H1 (cell line): ENCODE measurements at regions not wholly inside any gene's neighbourhood (a gene's known extent, or its start where the extent isn't known, plus 50 kb on each side); places are given as distances from the start of the nearest gene placed in this dataset.

ENCODE experiments used
- CTCF ChIA-PET: fragments of 300-600 bp; sonication (Branson Sonifier 250); formaldehyde crosslinking; loops from one replicate; lab custom pipeline; 2021; ENCODE audit not compliant: partially characterized antibody; lab: Charles Lee
- POLR2A ChIA-PET: fragments of 300-600 bp; sonication (Branson Sonifier 250); formaldehyde crosslinking; loops from one replicate; lab custom pipeline; 2021; ENCODE audit warnings: inconsistent platforms; ENCODE audit not compliant: partially characterized antibody; lab: Charles Lee
- DNase-seq, 2 experiments: peaks; one replicate each; pipeline versions ENCODE4 v3.0.0 to v3.0.0-alpha.2; 2010 to 2022; ENCODE audit warnings: low spot score in 2 of 2, low read depth in 1 of 2, mixed read lengths in 1 of 2
- FAIRE-seq: peaks from 2 replicates; lab custom pipeline; 2011; peaks lifted over from hg19 to GRCh38; lab: Jason Lieb, UNC
- H2AFZ ChIP-seq: 2 replicates; pipeline ENCODE4 v1.8.1; 2012; ENCODE audit warnings: low read length, inconsistent platforms
- H2AK5ac ChIP-seq: 2 replicates; pipeline ENCODE4 v1.6.1; 2013; ENCODE audit warnings: low read depth, low read length
- H2BK120ac ChIP-seq: replicated peaks from 2 replicates; pipeline ENCODE3; 2013; ENCODE audit warnings: low read depth, low read length, inconsistent platforms
- H2BK12ac ChIP-seq: 2 replicates; pipeline ENCODE4 v1.6.1; 2013; ENCODE audit warnings: low read depth, low read length
- H2BK15ac ChIP-seq: 2 replicates; pipeline ENCODE4 v1.6.1; 2013; ENCODE audit warnings: low read length
- H2BK20ac ChIP-seq: 2 replicates; pipeline ENCODE4 v1.6.1; 2013; ENCODE audit warnings: low read length
- H2BK5ac ChIP-seq: 2 replicates; pipeline ENCODE4 v1.6.1; 2013; ENCODE audit warnings: low read depth, low read length
- H3K14ac ChIP-seq: 2 replicates; pipeline ENCODE4 v1.6.1; 2013; ENCODE audit warnings: inconsistent platforms; ENCODE audit not compliant: insufficient read length
- H3K18ac ChIP-seq: 2 replicates; pipeline ENCODE4 v1.6.1; 2013; ENCODE audit warnings: low read length; ENCODE audit errors: extremely low read depth
- H3K23ac ChIP-seq: 2 replicates; pipeline ENCODE4 v1.6.1; 2013; ENCODE audit warnings: inconsistent platforms; ENCODE audit not compliant: insufficient read length
- H3K23me2 ChIP-seq: 2 replicates; pipeline ENCODE4 v1.6.1; 2013; ENCODE audit warnings: low read depth, low read length
- H3K27ac ChIP-seq: 2 replicates; pipeline ENCODE4 v1.6.1; 2011; ENCODE audit warnings: low read depth, low read length, inconsistent platforms
- H3K27me3 ChIP-seq, 4 experiments: replicated peaks in 1 of 4; 1 replicate in 1 of 4; 2 replicates in 3 of 4; pipeline versions ENCODE4 v1.6.1 to v1.8.1; 2011 to 2013; ENCODE audit warnings: low read length in 3 of 4, mild to moderate bottlenecking in 3 of 4, inconsistent platforms in 2 of 4, mixed read lengths in 2 of 4, moderate library complexity in 1 of 4; ENCODE audit not compliant: control insufficient read depth in 3 of 4, insufficient read depth in 3 of 4; ENCODE audit errors: extremely low read depth in 1 of 4
- H3K36me3 ChIP-seq, 4 experiments: 2 replicates each; pipeline versions ENCODE4 v1.6.1 to v1.8.1; 2011 to 2013; ENCODE audit warnings: mild to moderate bottlenecking in 4 of 4, low read length in 3 of 4, moderate library complexity in 2 of 4, control low read depth in 1 of 4, inconsistent platforms in 1 of 4; ENCODE audit not compliant: insufficient read depth in 4 of 4, control insufficient read depth in 2 of 4
- H3K4ac ChIP-seq: replicated peaks from 2 replicates; pipeline ENCODE3; 2013; ENCODE audit warnings: low read length, low read depth, mixed read lengths, inconsistent platforms; ENCODE audit not compliant: insufficient read length
- H3K4me1 ChIP-seq, 4 experiments: replicated peaks in 1 of 4; 1 replicate in 1 of 4; 2 replicates in 3 of 4; pipeline versions ENCODE4 v1.6.1 to v1.8.1; 2011 to 2013; ENCODE audit warnings: low read length in 3 of 4, inconsistent platforms in 2 of 4, mixed read lengths in 1 of 4; ENCODE audit not compliant: insufficient read depth in 4 of 4, control insufficient read depth in 3 of 4
- H3K4me2 ChIP-seq, 2 experiments: 2 replicates each; pipeline versions ENCODE4 v1.6.1 to v1.8.1; 2011 to 2013; ENCODE audit warnings: low read depth in 2 of 2, low read length in 2 of 2, control low read depth in 1 of 2, inconsistent platforms in 1 of 2, mild to moderate bottlenecking in 1 of 2; ENCODE audit not compliant: insufficient read depth in 1 of 2
- H3K4me3 ChIP-seq, 4 experiments: fragments of 200-600, 300-600 bp in 1 of 4; sonication (generic), shearing (Covaris generic), sonication (Bioruptor Twin) in 1 of 4; 2 replicates each; pipeline versions ENCODE4 v1.5.1 to v1.8.1; 2011 to 2016; ENCODE audit warnings: low read length in 4 of 4, low read depth in 3 of 4, control low read depth in 2 of 4, inconsistent platforms in 2 of 4, mild to moderate bottlenecking in 2 of 4, mixed read lengths in 1 of 4, moderate library complexity in 1 of 4; ENCODE audit not compliant: insufficient read depth in 2 of 4; ENCODE audit errors: extremely low read depth in 1 of 4
- H3K56ac ChIP-seq: replicated peaks from 2 replicates; pipeline ENCODE3; 2013; ENCODE audit warnings: low read depth, mild to moderate bottlenecking, mixed read lengths, low read length, inconsistent platforms; ENCODE audit not compliant: insufficient read length
- H3K79me1 ChIP-seq: 2 replicates; pipeline ENCODE4 v1.6.1; 2013; ENCODE audit warnings: low read depth, low read length, control low read depth
- H3K79me2 ChIP-seq, 2 experiments: 2 replicates each; pipeline versions ENCODE4 v1.6.1 to v1.8.1; 2012 to 2013; ENCODE audit warnings: low read length in 2 of 2, mild to moderate bottlenecking in 2 of 2, inconsistent platforms in 1 of 2; ENCODE audit not compliant: insufficient read depth in 2 of 2, control insufficient read depth in 1 of 2
- H3K9ac ChIP-seq, 4 experiments: replicated peaks in 1 of 4; 1 replicate in 1 of 4; 2 replicates in 3 of 4; pipeline versions ENCODE4 v1.6.1 to v1.8.1; 2011 to 2013; ENCODE audit warnings: low read depth in 3 of 4, low read length in 3 of 4, control low read depth in 2 of 4, mild to moderate bottlenecking in 2 of 4, moderate library complexity in 2 of 4, inconsistent platforms in 1 of 4; ENCODE audit errors: extremely low read depth in 1 of 4
- H3K9me3 ChIP-seq, 2 experiments: 2 replicates each; pipeline versions ENCODE4 v1.6.1 to v1.8.1; 2012 to 2013; ENCODE audit warnings: mild to moderate bottlenecking in 2 of 2, moderate library complexity in 2 of 2, control low read depth in 1 of 2, inconsistent platforms in 1 of 2, low read depth in 1 of 2, low read length in 1 of 2, mixed read lengths in 1 of 2; ENCODE audit not compliant: insufficient read depth in 2 of 2
- H4K20me1 ChIP-seq, 2 experiments: replicated peaks in 1 of 2; 2 replicates each; pipeline versions ENCODE3 to v1.8.1; 2011 to 2013; ENCODE audit warnings: inconsistent platforms in 2 of 2, low read length in 2 of 2, mild to moderate bottlenecking in 1 of 2; ENCODE audit not compliant: insufficient read depth in 2 of 2, control insufficient read depth in 1 of 2
- H4K5ac ChIP-seq: 2 replicates; pipeline ENCODE4 v1.6.1; 2013; ENCODE audit warnings: low read length, low read depth, mixed read lengths, inconsistent platforms; ENCODE audit not compliant: insufficient read length
- H4K8ac ChIP-seq: 2 replicates; pipeline ENCODE4 v1.8.0; 2013; ENCODE audit warnings: mild to moderate bottlenecking, moderate library complexity, low read length, inconsistent platforms; ENCODE audit not compliant: insufficient read depth; ENCODE audit errors: extremely low read depth
- H4K91ac ChIP-seq: replicated peaks from 2 replicates; pipeline ENCODE3; 2013; ENCODE audit warnings: low read length, mixed read lengths, inconsistent platforms; ENCODE audit not compliant: insufficient read length
- CBX5 ChIP-seq: fragments of 300-800, 300-1000 bp; sonication (generic); IDR thresholded peaks from 2 replicates; pipeline ENCODE4 v1.7.1; 2016; ENCODE audit warnings: antibody characterized with exemption, low read length, low read depth
- HDAC2 ChIP-seq, 2 experiments: fragments of 300-600 bp in 1 of 2; sonication (generic) in 1 of 2; IDR thresholded peaks; 2 replicates each; pipeline ENCODE4 v1.6.1; 2011 to 2012; ENCODE audit warnings: low read depth in 2 of 2, low read length in 2 of 2, mild to moderate bottlenecking in 2 of 2, moderate library complexity in 2 of 2, borderline replicate concordance in 1 of 2, inconsistent platforms in 1 of 2
- JUN ChIP-seq: IDR thresholded peaks from 2 replicates; pipeline ENCODE4 v1.6.1; 2011; ENCODE audit warnings: low read depth, mild to moderate bottlenecking, improper control_type of control experiment, low read length
- SRF ChIP-seq: IDR thresholded peaks from 2 replicates; pipeline ENCODE4 v1.6.1; 2011; ENCODE audit warnings: mild to moderate bottlenecking, low read depth, low read length, moderate library complexity
- SUZ12 ChIP-seq: fragments of 200-600 bp; sonication (generic); IDR thresholded peaks from 2 replicates; pipeline ENCODE4 v1.6.1; 2012; ENCODE audit warnings: mild to moderate bottlenecking, inconsistent platforms, low read length, moderate library complexity, mixed read lengths
- TEAD4 ChIP-seq: IDR thresholded peaks from 2 replicates; pipeline ENCODE4 v1.6.1; 2012; ENCODE audit warnings: low read depth, low read length, inconsistent platforms, mixed read lengths
- WGBS, 2 experiments: shearing (Covaris generic) in 1 of 2; methylation state at CpG; one replicate each; pipeline versions ENCODE4 v1.1.6 to v1.1.7; 2013 to 2015; ENCODE audit warnings: low lambda C conversion rate in 2 of 2, mixed read lengths in 2 of 2, inconsistent platforms in 1 of 2, low coverage in 1 of 2, missing lambda C conversion rate in 1 of 2; ENCODE audit not compliant: insufficient replicate concordance in 2 of 2, insufficient coverage in 1 of 2, insufficient read length in 1 of 2; ENCODE audit errors: extremely low coverage in 1 of 2, missing lambda C conversion rate in 1 of 2; 5-methylcytosine and 5-hydroxymethylcytosine counted together

- WGBS, 2 experiments: 85% methylated on average over 4 of the region's 4 CpGs; no CpG with 5 or more reads in 1 of the 2 experiments
- H3K4me1 ChIP-seq: peaks cover 0 to 6% (median 0%) of the 10 kb centered on the region in 4 experiments; a peak in 1 of 7 replicates
- no peak overlapping the region for H2AK5ac ChIP-seq
- no peak overlapping the region for H3K14ac ChIP-seq
- H2BK5ac ChIP-seq: no peak overlapping the region
- no peak overlapping the region for H4K8ac ChIP-seq
- H4K20me1 ChIP-seq: no peaks in the 10 kb centered on the region
- no peak for FAIRE-seq
- no peaks in the 10 kb centered on the region for H3K27me3 ChIP-seq
- no peak overlapping the region for H2AFZ ChIP-seq
- H3K79me1 ChIP-seq: no peaks in the 10 kb centered on the region
- ChIA-PET POLR2A (no interaction called here), CTCF (interaction anchor here (1.7 to 2.1 kb wide), 3 partner anchors 8 to 67 kb away, joined by 6 to 9 read pairs (median 8); no protein-coding TSS in a partner anchor)
- no peak overlapping the region for H3K4me3 ChIP-seq
- H4K5ac ChIP-seq: no peak overlapping the region
- H2BK20ac ChIP-seq: no peak overlapping the region
- no peak for TF ChIP-seq HDAC2 (IDR thresholded peaks at IDR 0.05; ENCODE audit: borderline replicate concordance in 1 of 2, low read depth in 2 of 2, low read length in 2 of 2)
- no peak for TF ChIP-seq TEAD4
- TF ChIP-seq SUZ12: no peak
- TF ChIP-seq SRF: no peak
- TF ChIP-seq JUN: no peak
- no peak for TF ChIP-seq CBX5
- no peak overlapping the region for H3K27ac ChIP-seq
- no peaks in the 10 kb centered on the region for H3K36me3 ChIP-seq
- no peak overlapping the region for H3K18ac ChIP-seq
- no peaks in the 10 kb centered on the region for H3K79me2 ChIP-seq
- DNase-seq: no peak
- no peak overlapping the region for H3K4me2 ChIP-seq
- no peak overlapping the region for H3K4ac ChIP-seq
- no peaks in the 10 kb centered on the region for H3K23me2 ChIP-seq
- H3K9me3 ChIP-seq: no peaks in the 10 kb centered on the region; a peak in 1 of 4 replicates
- H3K9ac ChIP-seq: no peak overlapping the region
- H2BK12ac ChIP-seq: no peak overlapping the region
- H2BK15ac ChIP-seq: no peak overlapping the region
- H3K23ac ChIP-seq: no peak overlapping the region
- no peak overlapping the region for H2BK120ac ChIP-seq
- no peak overlapping the region for H4K91ac ChIP-seq
- no peak overlapping the region for H3K56ac ChIP-seq
Measured at GRCh38 chr12:92582475-92582874, 120.3 kb upstream of the PLEKHG7 start.
